ENCODE measurements at regions not wholly inside any gene's neighbourhood (a gene's known extent, or its start where the extent isn't known, plus 50 kb on each side); places are given as distances from the start of the nearest gene placed in this dataset.

- no peak for FAIRE-seq
- no peak overlapping the region for H3K23ac ChIP-seq (ENCODE audit: insufficient read length)
- no peaks in the 10 kb centered on the region for H3K23me2 ChIP-seq (ENCODE audit: low read depth, low read length)
- no peak overlapping the region for H3K4me3 ChIP-seq (ENCODE audit: extremely low read depth in 1 of 4, insufficient read depth in 2 of 4, low read depth in 3 of 4, low read length in 4 of 4)
- no peak overlapping the region for H4K5ac ChIP-seq (ENCODE audit: insufficient read length, low read depth, low read length)
- no peak overlapping the region for H4K91ac ChIP-seq (replicated peaks; ENCODE audit: insufficient read length, low read length)
- no peak overlapping the region for H2AK5ac ChIP-seq (ENCODE audit: low read depth, low read length)
- no peak overlapping the region for H2BK120ac ChIP-seq (replicated peaks; ENCODE audit: low read depth, low read length)
- H2BK12ac ChIP-seq (ENCODE audit: low read depth, low read length), result no peak overlapping the region
- no peaks in the 10 kb centered on the region for H3K79me1 ChIP-seq (ENCODE audit: low read depth, low read length)
- H3K79me2 ChIP-seq (ENCODE audit: control insufficient read depth in 1 of 2, insufficient read depth in 2 of 2, low read length in 2 of 2), result no peaks in the 10 kb centered on the region
- H3K9me3 ChIP-seq (ENCODE audit: insufficient read depth in 2 of 2, low read depth in 1 of 2, low read length in 1 of 2), result no peaks in the 10 kb centered on the region
- H3K4me1 ChIP-seq (replicated peaks in 1 of 4; ENCODE audit: control insufficient read depth in 3 of 4, insufficient read depth in 4 of 4, low read length in 3 of 4), result peaks cover 0 to 8% (median under 1%) of the 10 kb centered on the region in 4 experiments; a peak in 2 of 7 replicates
- H3K36me3 ChIP-seq (ENCODE audit: control insufficient read depth in 2 of 4, insufficient read depth in 4 of 4, low read length in 3 of 4), result no peaks in the 10 kb centered on the region
- H3K4me2 ChIP-seq (ENCODE audit: insufficient read depth in 1 of 2, low read depth in 2 of 2, low read length in 2 of 2), result no peak overlapping the region
- H4K20me1 ChIP-seq (replicated peaks in 1 of 2; ENCODE audit: control insufficient read depth in 1 of 2, insufficient read depth in 2 of 2, low read length in 2 of 2), result no peaks in the 10 kb centered on the region
- no peak overlapping the region for H2BK15ac ChIP-seq (ENCODE audit: low read length)
- ChIA-PET POLR2A (ENCODE audit: partially characterized antibody) (no interaction called here), CTCF (ENCODE audit: partially characterized antibody) (interaction anchor here (0.6 to 3.7 kb wide), 19 partner anchors 13 to 705 kb away, joined by 3 to 19 read pairs (median 5); no protein-coding TSS in a partner anchor)
- 100% methylated on average over 3 of the region's 3 CpGs; no CpG with 5 or more reads in 1 of the 2 experiments for WGBS, 2 experiments (ENCODE audit: extremely low coverage in 1 of 2, insufficient coverage in 1 of 2, insufficient read length in 1 of 2, insufficient replicate concordance in 2 of 2, low coverage in 1 of 2, low lambda C conversion rate in 2 of 2, missing lambda C conversion rate in 1 of 2)
- no peak overlapping the region for H3K14ac ChIP-seq (ENCODE audit: insufficient read length)
- H3K9ac ChIP-seq (replicated peaks in 1 of 4; ENCODE audit: extremely low read depth in 1 of 4, low read depth in 3 of 4, low read length in 3 of 4), result no peak overlapping the region
- H2AFZ ChIP-seq (ENCODE audit: low read length), result no peak overlapping the region
- no peak overlapping the region for H3K4ac ChIP-seq (replicated peaks; ENCODE audit: insufficient read length, low read depth, low read length)
- H3K27me3 ChIP-seq (replicated peaks in 1 of 4; ENCODE audit: control insufficient read depth in 3 of 4, extremely low read depth in 1 of 4, insufficient read depth in 3 of 4, low read length in 3 of 4), result no peaks in the 10 kb centered on the region; a peak in 1 of 7 replicates
- no peak for DNase-seq (ENCODE audit: low read depth in 1 of 2, low spot score in 2 of 2)
- no peak overlapping the region for H3K18ac ChIP-seq (ENCODE audit: extremely low read depth, low read length)
- H4K8ac ChIP-seq (ENCODE audit: extremely low read depth, insufficient read depth, low read length), result no peak overlapping the region
- H3K56ac ChIP-seq (replicated peaks; ENCODE audit: insufficient read length, low read depth, low read length), result no peak overlapping the region
- no peak overlapping the region for H2BK5ac ChIP-seq (ENCODE audit: low read depth, low read length)
- H3K27ac ChIP-seq (ENCODE audit: low read depth, low read length), result no peak overlapping the region
- no peak overlapping the region for H2BK20ac ChIP-seq (ENCODE audit: low read length)
- no peak for TF ChIP-seq BACH1 (IDR thresholded peaks at IDR 0.05; ENCODE audit: low read length)
- TF ChIP-seq E2F6 (IDR thresholded peaks at IDR 0.05), result no peak
- TF ChIP-seq EGR1 (IDR thresholded peaks at IDR 0.05; ENCODE audit: borderline replicate concordance, low read depth, low read length), result no peak
- no peak for TF ChIP-seq TBP (IDR thresholded peaks at IDR 0.05; ENCODE audit: low read depth, low read length)
- TF ChIP-seq NANOG (IDR thresholded peaks at IDR 0.05; ENCODE audit: insufficient read depth, low read depth, low read length, poor library complexity, severe bottlenecking), result no peak
- TF ChIP-seq ATF3 (IDR thresholded peaks at IDR 0.05; ENCODE audit: insufficient read depth, low read depth, low read length), result no peak
- TF ChIP-seq HDAC2 (IDR thresholded peaks at IDR 0.05; ENCODE audit: borderline replicate concordance in 1 of 2, low read depth in 2 of 2, low read length in 2 of 2), result no peak
- TF ChIP-seq KDM1A (IDR thresholded peaks at IDR 0.05; ENCODE audit: borderline replicate concordance, low read length), result no peak
- no peak for TF ChIP-seq RBBP5 (IDR thresholded peaks at IDR 0.05; ENCODE audit: borderline replicate concordance, low read depth, low read length)
- no peak for TF ChIP-seq EZH2 (IDR thresholded peaks at IDR 0.05; ENCODE audit: low read depth, low read length, severe bottlenecking)
- no peak for TF ChIP-seq JUND (IDR thresholded peaks at IDR 0.05; ENCODE audit: low read length)
- no peak for TF ChIP-seq USF2 (IDR thresholded peaks at IDR 0.05; ENCODE audit: low read length)
These were observed 518.0 kb upstream of the ZFHX3 start for GRCh38 chr16:73565925-73566324.

Measured in H1 (cell line).